ENCODE measurements at regions not wholly inside any gene's neighbourhood (a gene's known extent, or its start where the extent isn't known, plus 50 kb on each side); places are given as distances from the start of the nearest gene placed in this dataset.

- TF ChIP-seq EP300 (IDR thresholded peaks at IDR 0.05) (no peak), CTCF (IDR thresholded peaks at IDR 0.05) (no peak)
Observed at GRCh38 chr1:8146257-8146855, 120.2 kb upstream of the ERRFI1 start.

Data from sigmoid colon (tissue), 4 donors.